Fibroblast of gingiva (primary cell): ENCODE measurements at regions not wholly inside any gene's neighbourhood (a gene's known extent, or its start where the extent isn't known, plus 50 kb on each side); places are given as distances from the start of the nearest gene placed in this dataset.

Experiments
- DNase-seq: peaks from one replicate; pipeline ENCODE4 v3.0.0-alpha.2; 2011; ENCODE audit warnings: low read depth

DNA sequence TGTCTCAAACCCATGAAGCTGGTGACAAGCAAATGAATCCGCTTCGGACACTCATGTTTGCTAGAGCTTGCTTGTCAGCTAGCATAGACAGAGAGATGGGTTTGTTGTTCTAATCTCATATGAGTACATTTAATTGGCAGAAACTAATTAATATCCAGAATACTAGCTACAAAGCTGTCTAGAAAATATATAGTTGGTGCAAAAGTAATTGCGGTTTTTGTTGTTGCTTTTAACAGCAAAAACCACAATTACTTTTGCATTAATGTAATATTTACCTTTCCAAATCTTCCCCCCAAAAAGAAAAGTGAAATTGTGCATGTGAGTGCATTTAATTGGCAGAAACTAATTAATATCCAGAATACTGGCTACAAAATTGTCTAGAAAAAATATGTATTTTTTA lies 1115.2 kb downstream of the TDRD15 start:
- DNase-seq = no peak

DNA sequence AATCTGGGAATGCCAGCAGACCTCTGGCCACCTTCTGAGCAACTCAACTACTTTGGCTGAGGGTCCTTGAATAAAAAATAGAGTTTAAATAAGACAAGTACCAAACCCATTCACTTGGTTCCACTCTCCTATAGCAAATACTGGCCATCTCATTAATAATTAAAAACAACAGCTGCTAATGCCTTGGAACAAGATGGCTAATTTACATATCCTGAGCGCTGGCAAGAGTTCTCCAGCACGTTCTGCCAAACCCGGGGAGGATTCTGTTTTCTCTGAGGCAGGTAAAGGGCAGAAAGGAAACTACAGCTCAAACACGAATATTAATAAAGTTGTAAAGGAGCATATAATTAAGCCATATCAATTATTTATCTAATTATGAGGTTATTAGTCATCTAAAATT lies 1123.7 kb downstream of the TDRD15 start:
- no peak for DNase-seq

- no peak for DNase-seq
Measured at GRCh38 chr2:22248851-22249250, 1125.1 kb downstream of the TDRD15 start.

- no peak for DNase-seq
Measured at GRCh38 chr2:22253171-22253570, 1129.4 kb downstream of the TDRD15 start.

DNA sequence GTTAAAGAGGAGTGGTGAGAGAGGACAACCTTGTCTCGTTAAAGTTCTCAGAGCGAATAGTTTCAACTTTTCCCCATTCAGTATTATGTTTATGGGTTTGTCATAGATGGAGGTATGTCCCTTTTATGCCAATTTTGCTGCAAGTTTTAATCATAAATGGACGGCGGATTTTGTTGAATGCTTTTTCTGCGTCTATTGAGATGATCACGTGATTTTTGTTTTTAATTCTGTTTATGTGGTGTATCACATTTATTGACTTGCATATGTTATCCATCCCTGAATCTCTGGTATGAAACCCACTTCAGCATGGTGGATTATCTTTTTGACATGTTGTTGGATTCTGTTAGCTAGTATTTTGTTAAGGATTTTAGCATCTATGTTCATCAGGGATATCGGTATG lies 1123.8 kb upstream of the KLHL29 start:
- no peak for DNase-seq

DNA sequence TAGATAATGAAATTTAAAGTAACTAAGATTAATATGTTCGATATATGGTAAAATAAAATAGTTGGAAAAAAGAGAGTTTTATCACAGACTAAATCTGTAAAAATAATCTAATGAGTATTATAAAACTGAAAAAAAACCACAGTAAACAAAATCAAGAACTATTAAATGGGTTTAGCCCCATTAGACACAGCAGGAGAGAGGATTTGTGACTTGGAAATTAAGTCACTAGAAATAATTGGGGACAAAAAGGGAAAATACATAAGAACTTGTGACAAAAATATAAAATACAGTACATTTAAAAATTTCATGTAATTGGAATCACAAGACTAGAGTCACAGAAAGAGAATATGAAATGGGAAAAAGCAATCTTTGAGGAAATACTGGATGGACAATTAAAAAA lies 1114.6 kb upstream of the KLHL29 start:
- DNase-seq = no peak

DNA sequence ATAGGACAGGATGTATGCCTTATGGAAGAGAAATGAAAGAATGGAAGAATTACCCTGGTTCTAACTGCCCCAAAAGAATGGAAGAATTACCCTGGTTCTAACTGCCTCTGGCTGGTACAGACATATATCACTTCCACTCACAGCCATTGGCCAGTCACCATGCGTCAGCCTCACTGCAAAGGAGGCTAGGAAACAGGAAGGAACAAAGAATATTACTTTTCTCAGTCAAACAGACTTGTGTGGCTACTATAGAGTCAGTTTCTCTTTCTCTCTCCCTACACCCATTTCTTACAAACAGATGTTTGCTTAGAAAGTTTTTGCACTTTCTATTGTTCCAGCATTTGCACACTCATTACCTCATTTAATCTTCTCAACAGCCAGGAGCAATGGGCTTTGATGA lies 1111.1 kb upstream of the KLHL29 start:
- no peak for DNase-seq

- no peak for DNase-seq
Measured at GRCh38 chr2:22274661-22275060, 1110.3 kb upstream of the KLHL29 start.

DNA sequence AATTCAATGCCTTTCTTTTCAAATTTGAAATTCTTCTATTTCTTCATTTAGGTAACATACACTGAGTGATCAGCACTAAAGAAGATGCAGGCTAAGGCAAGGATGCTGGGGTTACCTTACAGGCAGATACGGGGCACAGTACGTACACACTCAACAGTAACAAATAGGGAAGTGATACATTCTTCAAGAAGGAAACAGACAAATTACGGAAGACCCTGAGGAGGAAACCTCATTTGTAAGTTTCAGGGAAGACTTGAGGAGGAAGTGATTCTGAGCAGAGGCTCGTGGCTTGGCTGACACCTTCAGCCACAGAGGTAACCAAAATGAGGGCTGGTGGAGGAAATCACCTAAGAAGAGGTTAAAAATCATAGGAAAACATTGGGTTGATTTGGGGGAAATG lies 1108.3 kb upstream of the KLHL29 start:
- DNase-seq = no peak

- no peak for DNase-seq
Measured at GRCh38 chr2:22279541-22279940, 1105.4 kb upstream of the KLHL29 start.

- DNase-seq = no peak
Measured at GRCh38 chr2:22281033-22281432, 1103.9 kb upstream of the KLHL29 start.

GRCh38 chr2:22282220-22282619 lies 1102.8 kb upstream of the KLHL29 start:
- no peak for DNase-seq

DNA sequence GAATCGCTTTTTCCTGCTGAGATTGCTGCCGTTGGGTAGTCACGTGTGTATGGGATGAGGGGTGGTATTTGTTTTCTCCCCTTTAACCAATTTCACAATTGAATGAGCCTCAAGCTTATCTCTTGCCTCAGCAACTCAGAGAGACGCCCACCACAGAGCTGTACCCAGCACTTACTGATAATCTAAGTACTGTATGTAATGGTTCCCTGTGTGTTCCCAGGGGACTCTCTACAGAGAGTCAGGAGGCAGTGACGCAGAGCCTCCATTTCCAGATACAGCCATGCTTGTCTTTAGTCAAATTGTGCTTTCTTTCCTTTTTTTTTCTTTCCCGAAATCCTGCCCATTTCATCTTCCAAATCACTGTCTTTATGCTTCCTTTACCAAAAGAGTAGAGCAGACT lies 1102.1 kb upstream of the KLHL29 start:
- no peak for DNase-seq

- DNase-seq = no peak
Measured at GRCh38 chr2:22283436-22283835, 1101.5 kb upstream of the KLHL29 start.

GRCh38 chr2:22290302-22290701 lies 1094.7 kb upstream of the KLHL29 start:
- no peak for DNase-seq

- no peak for DNase-seq
Measured at GRCh38 chr2:22290909-22291473, 1094.0 kb upstream of the KLHL29 start.

DNA sequence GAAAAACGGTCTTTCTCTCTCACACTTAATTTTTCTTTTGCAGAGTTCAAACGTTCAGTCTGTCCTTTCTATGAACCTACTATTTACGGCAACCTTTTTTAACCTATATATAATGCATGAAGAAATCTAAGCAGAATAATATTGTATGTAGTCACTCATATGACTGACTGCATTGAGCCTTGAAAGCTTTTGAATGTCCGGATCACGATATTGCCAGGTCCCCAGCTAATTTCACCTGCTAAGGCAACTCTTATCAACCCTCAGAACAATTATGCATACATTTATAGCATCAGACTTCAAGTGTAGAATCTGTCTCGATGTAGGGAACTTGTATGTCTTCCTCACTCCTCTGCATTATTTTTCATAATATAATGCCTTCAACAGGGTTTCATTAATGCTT lies 1083.8 kb upstream of the KLHL29 start:
- no peak for DNase-seq

GRCh38 chr2:22326250-22326649 lies 1058.7 kb upstream of the KLHL29 start:
- no peak for DNase-seq

GRCh38 chr2:22329211-22330154 lies 1055.5 kb upstream of the KLHL29 start:
- DNase-seq = no peak

DNA sequence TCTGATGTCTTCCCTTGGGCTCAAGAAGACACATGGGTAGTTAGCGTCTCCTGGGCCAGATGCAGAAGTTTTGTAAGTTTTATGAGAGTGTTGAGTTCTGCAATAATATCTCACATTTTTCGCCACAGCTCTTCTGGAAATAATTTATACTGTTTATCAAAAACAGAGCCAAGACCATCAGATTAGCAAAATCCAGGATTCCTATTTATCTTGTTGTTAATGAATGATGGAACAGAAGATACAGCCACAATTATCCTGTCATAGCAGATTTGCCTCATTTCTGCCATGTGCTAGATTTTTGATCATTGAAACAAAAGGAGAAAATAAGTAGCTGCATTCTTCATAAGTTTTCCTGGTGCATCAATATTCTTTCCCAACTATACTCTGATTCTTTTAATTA lies 1048.6 kb upstream of the KLHL29 start:
- no peak for DNase-seq

GRCh38 chr2:22340716-22341115 lies 1044.3 kb upstream of the KLHL29 start:
- no peak for DNase-seq

- DNase-seq = no peak
Measured at GRCh38 chr2:22347306-22347705, 1037.7 kb upstream of the KLHL29 start.

DNA sequence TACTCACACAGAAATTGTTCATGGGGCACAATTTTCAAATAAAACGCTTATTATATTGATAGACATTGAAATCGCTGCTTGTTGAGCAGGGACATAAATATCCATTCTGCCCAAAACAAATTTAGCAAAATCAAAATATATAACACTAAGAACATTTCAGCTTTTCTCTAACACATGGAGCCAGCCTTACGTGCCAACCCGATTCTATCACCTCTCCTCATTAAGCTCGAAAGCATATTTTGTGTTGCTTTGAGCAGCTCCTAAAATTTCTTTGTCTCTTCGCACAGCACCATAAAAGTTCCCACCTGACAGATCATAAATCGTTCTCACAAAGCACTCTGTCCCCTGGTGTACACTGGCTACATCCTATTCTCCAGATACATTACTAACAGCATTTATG lies 1034.4 kb upstream of the KLHL29 start:
- DNase-seq = no peak
